ENCODE measurements at regions not wholly inside any gene's neighbourhood (a gene's known extent, or its start where the extent isn't known, plus 50 kb on each side); places are given as distances from the start of the nearest gene placed in this dataset.
"Not testable (repeated sequence)": the region's sequence is repeated elsewhere in the genome, so short reads cannot be mapped to it uniquely, and the experiment has no call there.

- H3K23ac ChIP-seq (ENCODE audit: insufficient read length); DNase-seq (ENCODE audit: low read depth in 1 of 2, low spot score in 2 of 2); CTCF ChIA-PET (ENCODE audit: partially characterized antibody); H3K4ac ChIP-seq (replicated peaks; ENCODE audit: insufficient read length, low read depth, low read length); H2BK120ac ChIP-seq (replicated peaks; ENCODE audit: low read depth, low read length); H2BK15ac ChIP-seq (ENCODE audit: low read length); H3K18ac ChIP-seq (ENCODE audit: extremely low read depth, low read length); H2AK5ac ChIP-seq (ENCODE audit: low read depth, low read length); H2AFZ ChIP-seq (ENCODE audit: low read length); H3K79me1 ChIP-seq (ENCODE audit: low read depth, low read length); H3K56ac ChIP-seq (replicated peaks; ENCODE audit: insufficient read length, low read depth, low read length); H4K5ac ChIP-seq (ENCODE audit: insufficient read length, low read depth, low read length); H3K14ac ChIP-seq (ENCODE audit: insufficient read length); H4K20me1 ChIP-seq (replicated peaks in 1 of 2; ENCODE audit: control insufficient read depth in 1 of 2, insufficient read depth in 2 of 2, low read length in 2 of 2); H3K27me3 ChIP-seq (replicated peaks in 1 of 4; ENCODE audit: control insufficient read depth in 3 of 4, extremely low read depth in 1 of 4, insufficient read depth in 3 of 4, low read length in 3 of 4); H4K91ac ChIP-seq (replicated peaks; ENCODE audit: insufficient read length, low read length); H2BK20ac ChIP-seq (ENCODE audit: low read length); H4K8ac ChIP-seq (ENCODE audit: extremely low read depth, insufficient read depth, low read length); H2BK12ac ChIP-seq (ENCODE audit: low read depth, low read length); FAIRE-seq; H3K23me2 ChIP-seq (ENCODE audit: low read depth, low read length); H3K9me3 ChIP-seq (ENCODE audit: insufficient read depth in 2 of 2, low read depth in 1 of 2, low read length in 1 of 2): not testable (repeated sequence)
- 6% methylated on average over 11 of the region's 12 CpGs; no CpG with 5 or more reads in 1 of the 2 experiments for WGBS, 2 experiments (ENCODE audit: extremely low coverage in 1 of 2, insufficient coverage in 1 of 2, insufficient read length in 1 of 2, insufficient replicate concordance in 2 of 2, low coverage in 1 of 2, low lambda C conversion rate in 2 of 2, missing lambda C conversion rate in 1 of 2)
- 0 out of 2 replicates have a peak overlapping the region, but pooled peaks have one; percentile 45 for H3K27ac ChIP-seq (ENCODE audit: low read depth, low read length)
- H3K4me2 ChIP-seq (ENCODE audit: insufficient read depth in 1 of 2, low read depth in 2 of 2, low read length in 2 of 2): peak overlapping the region in 1 of 2 experiments; percentile 35; a peak in 1 of 4 replicates
- TF ChIP-seq SIN3A (conservative IDR thresholded peaks at IDR 0.05 in 1 of 2, IDR thresholded peaks at IDR 0.05 in 1 of 2; ENCODE audit: low read depth in 1 of 2, low read length in 2 of 2) (peak in 1 of 2 experiments; percentile 17; a peak in 1 of 4 replicates), POLR2A (IDR thresholded peaks at IDR 0.05; ENCODE audit: control extremely low read depth in 1 of 2, low read depth in 2 of 2, low read length in 2 of 2) (peak in 1 of 2 experiments; percentile 52; a peak in 1 of 3 replicates), SP1 (IDR thresholded peaks at IDR 0.05; ENCODE audit: low read depth, low read length) (peak; percentile 35; the same call in 1 of the 2 replicates), TBP (IDR thresholded peaks at IDR 0.05; ENCODE audit: low read depth, low read length) (0 out of 2 replicates have a peak, but pooled peaks have one; percentile 33), TAF1 (IDR thresholded peaks at IDR 0.05; ENCODE audit: low read depth, low read length) (peak; percentile 51; the same call in 1 of the 2 replicates)
- H3K4me3 ChIP-seq (ENCODE audit: extremely low read depth in 1 of 4, insufficient read depth in 2 of 4, low read depth in 3 of 4, low read length in 4 of 4): peak overlapping the region; percentile 58 to 82 (median 72)
- peak overlapping the region; percentile 60; the same call in 1 of the 2 replicates for H2BK5ac ChIP-seq (ENCODE audit: low read depth, low read length)
- H3K9ac ChIP-seq (replicated peaks in 1 of 4; ENCODE audit: extremely low read depth in 1 of 4, low read depth in 3 of 4, low read length in 3 of 4): peak overlapping the region in 3 of 4 experiments; percentile 43 to 56 (median 47); a peak in 4 of 7 replicates
- POLR2A ChIA-PET (ENCODE audit: partially characterized antibody): interaction anchor here (1.4 to 2.0 kb wide), 2 partner anchors 8 to 10 kb away, joined by 7 to 8 read pairs; no protein-coding TSS in a partner anchor
- H3K36me3 ChIP-seq (ENCODE audit: control insufficient read depth in 2 of 4, insufficient read depth in 4 of 4, low read length in 3 of 4): peaks cover 4 to 25% (median 15%) of the 10 kb centered on the region in 4 experiments
- H3K79me2 ChIP-seq (ENCODE audit: control insufficient read depth in 1 of 2, insufficient read depth in 2 of 2, low read length in 2 of 2): peaks cover 3 to 87% of the 10 kb centered on the region in 2 experiments; a peak in 3 of 4 replicates
- H3K4me1 ChIP-seq (replicated peaks in 1 of 4; ENCODE audit: control insufficient read depth in 3 of 4, insufficient read depth in 4 of 4, low read length in 3 of 4): peaks cover 6 to 21% (median 16%) of the 10 kb centered on the region in 4 experiments; a peak in 5 of 7 replicates
Measured at GRCh38 chr5:12667818-12668217, 763.6 kb upstream of the CTNND2 start.

Measured in H1 (cell line).